Pancreas (tissue), 10 donors: ENCODE measurements at regions not wholly inside any gene's neighbourhood (a gene's known extent, or its start where the extent isn't known, plus 50 kb on each side); places are given as distances from the start of the nearest gene placed in this dataset.
A peak's percentile ranks its signal among the peaks of the same experiment; 100 is the strongest.
"Not testable (repeated sequence)": the region's sequence is repeated elsewhere in the genome, so short reads cannot be mapped to it uniquely, and the experiment has no call there.

Experiments used
- ATAC-seq, 4 donors: fragments of 200-7000 bp; cut with Tn5 transposase; one replicate each; pipeline versions ENCODE4 v1.8.0 to v1.9.1; 2020; ENCODE audit warnings: mild to moderate bottlenecking in 4 of 4, moderate library complexity in 4 of 4
- DNase-seq, 6 donors: peaks; one replicate each; pipeline ENCODE4 v3.0.0-alpha.2; 2020
- FAIRE-seq: peaks from 2 replicates; lab custom pipeline; 2012; peaks lifted over from hg19 to GRCh38; lab: Jason Lieb, UNC
- H3K27ac ChIP-seq, 4 donors: fragments of 200-600 bp; sonication (generic); 1 replicate in 3 of 4; 2 replicates in 1 of 4; pipeline versions ENCODE4 v1.5.0 to v1.8.0; 2020
- H3K27me3 ChIP-seq, 4 donors: fragments of 200-600 bp; one replicate each; pipeline ENCODE4 v1.8.0; 2021
- H3K36me3 ChIP-seq, 3 donors: fragments of 200-600 bp; sonication (generic) in 1 of 3; one replicate each; pipeline versions ENCODE4 v1.5.0 to v1.8.0; 2020 to 2021
- H3K4me1 ChIP-seq, 3 donors: fragments of 200-600 bp; one replicate each; pipeline ENCODE4 v1.8.0; 2021
- H3K4me3 ChIP-seq, 4 donors: fragments of 200-600 bp; sonication (generic) in 2 of 4; one replicate each; pipeline versions ENCODE4 v1.5.0 to v1.8.0; 2020 to 2021
- H3K9me3 ChIP-seq, 4 donors: fragments of 200-600 bp; one replicate each; pipeline ENCODE4 v1.8.0; 2021
- CTCF ChIP-seq, 4 donors: fragments of 200-600 bp; sonication (generic) in 3 of 4; IDR thresholded peaks; one replicate each; pipeline versions ENCODE4 v1.5.0 to v1.8.0; 2021; ENCODE audit warnings: antibody characterized with exemption in 4 of 4
- WGBS, 2 donors: extraction: QIAGEN DNeasy Blood & Tissue Kit; methylation state at CpG; one replicate each; pipeline ENCODE4 v1.1.7; 2013; 5-methylcytosine and 5-hydroxymethylcytosine counted together
- intact Hi-C, 3 donors: fragments of 100-400 bp; cut with DNase I; formaldehyde crosslinking; loops; one replicate each; pipeline versions ENCODE4 v1.11.1 to v1.14.2; 2022
- donor health status: healthy with polysubstance abuse.
- donor health status: DM: no; HTN: no; CAD: no; lungs with moderate emphysema.
- donor health status: DM: no; HTN: no; CAD: no.
- donor health status: control.
- donor health status: control.
- donor health status: Bipolar disorder and iron deficiency.
- donor health status: DM: yes; HTN: yes; CAD: no.
- donor health status: DM: no; HTN: no; CAD: no.
- donor health status: DM: no; HTN: no; CAD: no.
- donor health status: DM: yes; HTN: yes; CAD: no.

GRCh38 chr12:75658286-75658685 lies 146.9 kb upstream of the KRR1 start:
- TF ChIP-seq CTCF (IDR thresholded peaks at IDR 0.05): no peak
- Histone ChIP-seq H3K4me3 (no peak overlapping the region), H3K9me3 (no peaks in the 10 kb centered on the region), H3K27ac (no peak overlapping the region), H3K4me1 (peaks cover 0 to 6% (median 0%) of the 10 kb centered on the region in 3 donors), H3K27me3 (no peaks in the 10 kb centered on the region), H3K36me3 (no peaks in the 10 kb centered on the region)
- DNase-seq (no peak), ATAC-seq (no peak), FAIRE-seq (no peak)
- intact Hi-C loops: no loop called here

- intact Hi-C loops: no loop called here
- DNase-seq (no peak), ATAC-seq (no peak), FAIRE-seq (no peak)
- TF ChIP-seq CTCF (IDR thresholded peaks at IDR 0.05): no peak
- H3K4me1 ChIP-seq: peaks cover 0 to 6% (median 0%) of the 10 kb centered on the region in 3 donors
- WGBS, 2 donors: 86 to 91% methylated on average over 2 of the region's 2 CpGs
- H3K9me3 ChIP-seq: no peaks in the 10 kb centered on the region
- H3K4me3 ChIP-seq: no peak overlapping the region
- H3K36me3 ChIP-seq: no peaks in the 10 kb centered on the region
- H3K27ac ChIP-seq: no peak overlapping the region
- H3K27me3 ChIP-seq: no peaks in the 10 kb centered on the region
Observed at GRCh38 chr12:75657831-75658230, 146.4 kb upstream of the KRR1 start.

- intact Hi-C loops, H3K4me3 ChIP-seq, H3K36me3 ChIP-seq, ATAC-seq, H3K27ac ChIP-seq, DNase-seq, H3K4me1 ChIP-seq, H3K9me3 ChIP-seq, FAIRE-seq, H3K27me3 ChIP-seq: not testable (repeated sequence)
- 94 to 96% methylated on average over 6 of the region's 6 CpGs for WGBS, 2 donors
Observed at GRCh38 chr12:75657354-75657753, 145.9 kb upstream of the KRR1 start.

GRCh38 chr12:75656648-75657047 lies 145.2 kb upstream of the KRR1 start:
- TF ChIP-seq CTCF (IDR thresholded peaks at IDR 0.05): no peak
- Histone ChIP-seq H3K27ac (no peak overlapping the region), H3K4me3 (no peak overlapping the region), H3K27me3 (no peaks in the 10 kb centered on the region), H3K36me3 (no peaks in the 10 kb centered on the region), H3K9me3 (no peaks in the 10 kb centered on the region), H3K4me1 (peaks cover 0 to under 1% (median 0%) of the 10 kb centered on the region in 3 donors)
- WGBS, 2 donors: 84 to 90% methylated on average over 1 of the region's 1 CpG
- ATAC-seq (peak in 2 of 4 donors; percentile 43 to 58), FAIRE-seq (no peak), DNase-seq (no peak)
- intact Hi-C loops: no loop called here

GRCh38 chr12:75656210-75656609 lies 144.8 kb upstream of the KRR1 start:
- TF ChIP-seq CTCF (IDR thresholded peaks at IDR 0.05): no peak
- ATAC-seq (no peak), DNase-seq (no peak), FAIRE-seq (no peak)
- no peaks in the 10 kb centered on the region for H3K9me3 ChIP-seq
- intact Hi-C loops: no loop called here
- no peak overlapping the region for H3K27ac ChIP-seq
- no peaks in the 10 kb centered on the region for H3K36me3 ChIP-seq
- no peaks in the 10 kb centered on the region for H3K27me3 ChIP-seq
- H3K4me1 ChIP-seq: no peaks in the 10 kb centered on the region
- no peak overlapping the region for H3K4me3 ChIP-seq
